OCI-LY7 (cell line): ENCODE measurements at regions not wholly inside any gene's neighbourhood (a gene's known extent, or its start where the extent isn't known, plus 50 kb on each side); places are given as distances from the start of the nearest gene placed in this dataset.

Source experiments
- BruUV-seq: library from RNA; stranded (reverse); fragments of 400-500 nt; replicated peaks from 2 replicates; lab custom pipeline; 2021; lab: Mats Ljungman, UMichigan
- CTCF ChIA-PET: fragments of 300-600 bp; sonication (Branson Sonifier 250); formaldehyde crosslinking; loops from one replicate; lab custom pipeline; 2022; ENCODE audit warnings: antibody characterized with exemption; ENCODE audit not compliant: unreplicated experiment; lab: Charles Lee
- POLR2A ChIA-PET: fragments of 300-600 bp; sonication (Branson Sonifier 250); formaldehyde crosslinking; loops from one replicate; lab custom pipeline; 2022; ENCODE audit warnings: antibody characterized with exemption; lab: Charles Lee
- DNase-seq: peaks from one replicate; pipeline ENCODE4 v3.0.0-alpha.2; 2015; ENCODE audit warnings: low spot score
- H2AFZ ChIP-seq: fragments of 200-600 bp; sonication (generic), shearing (Covaris generic); 2 replicates; pipeline ENCODE4 v1.6.1; 2014; ENCODE audit warnings: mild to moderate bottlenecking, antibody characterized with exemption, low read length, moderate library complexity
- H3K27ac ChIP-seq: fragments of 200-600 bp; sonication (generic); 2 replicates; pipeline ENCODE4 v1.5.1; 2014; ENCODE audit warnings: mixed run types, low read depth, mild to moderate bottlenecking, moderate library complexity, low read length, inconsistent platforms; ENCODE audit not compliant: poor library complexity, severe bottlenecking
- H3K36me3 ChIP-seq: fragments of 200-600 bp; sonication (generic); 2 replicates; pipeline ENCODE4 v1.6.1; 2014; ENCODE audit warnings: mild to moderate bottlenecking, antibody characterized with exemption, low read length, moderate library complexity, mixed read lengths; ENCODE audit not compliant: insufficient read depth
- H3K4me1 ChIP-seq: fragments of 200-600 bp; sonication (generic); 2 replicates; pipeline ENCODE4 v1.5.1; 2014; ENCODE audit warnings: mild to moderate bottlenecking, low read length; ENCODE audit not compliant: insufficient read depth, poor library complexity, severe bottlenecking
- H3K4me2 ChIP-seq: fragments of 200-600 bp; sonication (generic); 2 replicates; pipeline ENCODE4 v1.6.1; 2014; ENCODE audit warnings: mild to moderate bottlenecking, low read length
- H3K4me3 ChIP-seq: fragments of 200-600 bp; sonication (generic); 2 replicates; pipeline ENCODE4 v1.5.1; 2014; ENCODE audit warnings: mild to moderate bottlenecking, low read depth, low read length; ENCODE audit not compliant: poor library complexity, severe bottlenecking
- H3K79me2 ChIP-seq: fragments of 200-600 bp; sonication (generic); 2 replicates; pipeline ENCODE4 v1.6.1; 2016; ENCODE audit warnings: low read depth, mild to moderate bottlenecking, low read length, moderate library complexity, mixed read lengths; ENCODE audit not compliant: insufficient read depth
- H3K9me2 ChIP-seq: fragments of 200-600 bp; sonication (generic); 2 replicates; pipeline ENCODE4 v1.6.1; 2016; ENCODE audit warnings: mild to moderate bottlenecking, low read length, mixed read lengths; ENCODE audit not compliant: insufficient read depth
- H3K9me3 ChIP-seq: fragments of 200-600 bp; sonication (generic); 2 replicates; pipeline ENCODE4 v1.6.1; 2014; ENCODE audit warnings: mild to moderate bottlenecking, mixed run types, low read length, mixed read lengths
- H4K20me1 ChIP-seq: fragments of 200-600 bp; sonication (generic); 2 replicates; pipeline ENCODE4 v1.6.1; 2014; ENCODE audit warnings: mild to moderate bottlenecking, antibody characterized with exemption, low read length, moderate library complexity, mixed read lengths; ENCODE audit not compliant: insufficient read depth
- CTCF ChIP-seq: fragments of 200-600 bp; sonication (generic); conservative IDR thresholded peaks from 2 replicates; pipeline ENCODE4 v1.5.1; 2014; ENCODE audit warnings: mild to moderate bottlenecking, antibody characterized with exemption, low read length, moderate library complexity, mixed read lengths
- EZH2phosphoT487 ChIP-seq: fragments of 200-600 bp; sonication (generic); IDR thresholded peaks from 2 replicates; pipeline ENCODE4 v1.6.1; 2018; ENCODE audit warnings: low read depth, borderline replicate concordance, mild to moderate bottlenecking, mixed run types, antibody characterized with exemption, low read length, moderate library complexity, mixed read lengths
- intact Hi-C: fragments of 100-400 bp; cut with micrococcal nuclease; formaldehyde crosslinking; loops from one replicate; pipeline ENCODE4 v1.10.0; 2022; ENCODE audit not compliant: unreplicated experiment

- Histone ChIP-seq H3K27ac (no peak overlapping the region), H3K4me2 (no peak overlapping the region), H2AFZ (no peak overlapping the region), H3K79me2 (no peaks in the 10 kb centered on the region), H3K9me2 (no peaks in the 10 kb centered on the region), H3K36me3 (no peaks in the 10 kb centered on the region), H3K9me3 (no peaks in the 10 kb centered on the region), H3K4me1 (no peaks in the 10 kb centered on the region), H3K4me3 (no peak overlapping the region), H4K20me1 (no peaks in the 10 kb centered on the region)
- POLR2A ChIA-PET: no interaction called here
- CTCF ChIA-PET: no interaction called here
- TF ChIP-seq CTCF (no peak), EZH2phosphoT487 (no peak)
- intact Hi-C loops: no loop called here
- no peak for DNase-seq
- no TSS peak for BruUV-seq
Measured at GRCh38 chrX:46254641-46255040, 290.6 kb downstream of the ZNF674 start.

- ChIA-PET CTCF (no interaction called here), POLR2A (no interaction called here)
- no peaks in the 10 kb centered on the region for H4K20me1 ChIP-seq
- TF ChIP-seq CTCF (no peak), EZH2phosphoT487 (no peak)
- no peak for DNase-seq
- H3K4me1 ChIP-seq: no peaks in the 10 kb centered on the region
- intact Hi-C loops: no loop called here
- no peaks in the 10 kb centered on the region for H3K79me2 ChIP-seq
- H3K4me2 ChIP-seq: no peak overlapping the region
- no peak overlapping the region for H3K4me3 ChIP-seq
- H3K9me2 ChIP-seq: no peaks in the 10 kb centered on the region
- H2AFZ ChIP-seq: no peak overlapping the region
- no peak overlapping the region for H3K27ac ChIP-seq
- no peaks in the 10 kb centered on the region for H3K36me3 ChIP-seq
- H3K9me3 ChIP-seq: no peaks in the 10 kb centered on the region
- no TSS peak for BruUV-seq
Measured at GRCh38 chrX:46251755-46252154, 293.5 kb downstream of the ZNF674 start.

- no peak overlapping the region for H3K27ac ChIP-seq
- DNase-seq: no peak
- CTCF ChIA-PET: no interaction called here
- H3K4me1 ChIP-seq: no peaks in the 10 kb centered on the region
- no peak overlapping the region for H3K4me2 ChIP-seq
- intact Hi-C loops: no loop called here
- no peaks in the 10 kb centered on the region for H3K9me3 ChIP-seq
- POLR2A ChIA-PET: no interaction called here
- H3K79me2 ChIP-seq: no peaks in the 10 kb centered on the region
- H3K36me3 ChIP-seq: no peaks in the 10 kb centered on the region
- BruUV-seq: no TSS peak
- no peak overlapping the region for H2AFZ ChIP-seq
- no peaks in the 10 kb centered on the region for H3K9me2 ChIP-seq
- H4K20me1 ChIP-seq: no peaks in the 10 kb centered on the region
- H3K4me3 ChIP-seq: no peak overlapping the region
- TF ChIP-seq CTCF: no peak
Measured at GRCh38 chrX:46250151-46250550, 295.1 kb downstream of the ZNF674 start.
